HG03097 (cell line): ENCODE measurements at regions not wholly inside any gene's neighbourhood (a gene's known extent, or its start where the extent isn't known, plus 50 kb on each side); places are given as distances from the start of the nearest gene placed in this dataset.
"Not testable (repeated sequence)": the region's sequence is repeated elsewhere in the genome, so short reads cannot be mapped to it uniquely, and the experiment has no call there.

Experiments
- ATAC-seq: cut with Tn5 transposase; IDR thresholded peaks from one replicate; pipeline ENCODE4 v1.9.1; 2021; ENCODE audit not compliant: unreplicated experiment, low FRiP score

DNA sequence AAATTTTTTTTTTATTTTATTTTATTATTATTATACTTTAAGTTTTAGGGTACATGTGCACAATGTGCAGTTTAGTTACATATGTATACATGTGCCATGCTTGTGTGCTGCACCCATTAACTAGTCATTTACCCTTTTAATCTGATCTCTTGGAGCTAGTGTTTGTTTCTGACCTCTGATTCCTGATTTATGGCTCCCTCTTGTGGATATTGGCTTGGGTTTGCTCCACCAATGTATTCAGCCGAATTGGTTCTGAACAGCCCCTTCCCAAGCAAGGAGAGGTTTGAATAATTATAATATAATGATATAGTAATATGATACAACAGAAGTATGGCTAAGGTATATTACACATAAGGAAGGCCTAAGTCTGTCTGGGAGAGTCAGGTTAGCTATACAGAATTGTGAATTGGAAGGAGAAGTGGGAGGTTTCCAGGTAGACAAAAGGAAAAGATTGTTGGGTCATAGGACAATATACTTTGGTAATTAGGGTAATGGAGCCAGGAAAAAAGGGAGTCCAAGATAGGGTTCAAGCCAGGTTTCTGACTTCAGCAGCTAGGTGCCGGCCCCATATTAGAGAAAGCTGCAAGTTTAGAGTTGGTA is 53.1 kb upstream of the HMCN1 start:
- no peak for ATAC-seq

GRCh38 chr1:185680453-185680852 is 53.7 kb upstream of the HMCN1 start:
- no peak for ATAC-seq

GRCh38 chr1:185679220-185679619 is 55.0 kb upstream of the HMCN1 start:
- ATAC-seq = no peak

DNA sequence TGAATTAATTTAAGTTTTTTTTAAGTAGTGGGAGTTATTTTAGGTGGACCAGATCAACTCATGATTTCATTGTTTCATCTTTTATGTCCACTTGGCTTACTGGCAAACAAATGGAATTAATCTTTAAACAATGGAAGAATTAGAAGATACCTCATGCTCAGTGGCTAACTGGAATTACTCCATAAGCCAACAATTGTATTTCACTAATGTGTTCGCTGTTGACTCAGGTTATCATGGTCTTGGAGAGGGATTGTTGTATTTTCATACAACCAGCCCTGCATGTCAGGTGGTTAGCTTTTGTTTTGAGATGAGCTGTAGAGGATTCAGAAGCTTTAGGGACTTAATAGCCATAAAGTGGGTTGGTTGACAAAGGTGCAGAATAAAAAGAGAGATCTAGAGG is 57.2 kb upstream of the HMCN1 start:
- no peak for ATAC-seq

DNA sequence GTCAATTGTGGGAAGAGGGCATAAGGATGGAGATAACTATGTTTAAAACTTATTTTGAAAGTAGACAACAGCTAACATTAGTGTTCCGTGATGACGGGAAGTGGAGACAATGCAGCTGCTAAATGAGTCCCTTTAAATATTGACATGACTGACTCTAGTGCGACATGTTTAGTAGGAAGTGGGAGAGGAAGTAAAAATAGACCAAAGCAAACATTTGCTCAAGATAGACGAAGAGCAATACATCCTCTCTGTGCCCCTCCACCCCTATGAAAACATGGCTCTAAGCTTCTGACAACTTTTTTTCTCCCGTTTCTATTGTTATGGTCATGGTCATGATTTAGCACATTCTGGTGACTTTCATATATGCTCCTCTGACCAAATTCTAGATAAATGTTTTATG is 60.0 kb upstream of the HMCN1 start:
- no peak for ATAC-seq

DNA sequence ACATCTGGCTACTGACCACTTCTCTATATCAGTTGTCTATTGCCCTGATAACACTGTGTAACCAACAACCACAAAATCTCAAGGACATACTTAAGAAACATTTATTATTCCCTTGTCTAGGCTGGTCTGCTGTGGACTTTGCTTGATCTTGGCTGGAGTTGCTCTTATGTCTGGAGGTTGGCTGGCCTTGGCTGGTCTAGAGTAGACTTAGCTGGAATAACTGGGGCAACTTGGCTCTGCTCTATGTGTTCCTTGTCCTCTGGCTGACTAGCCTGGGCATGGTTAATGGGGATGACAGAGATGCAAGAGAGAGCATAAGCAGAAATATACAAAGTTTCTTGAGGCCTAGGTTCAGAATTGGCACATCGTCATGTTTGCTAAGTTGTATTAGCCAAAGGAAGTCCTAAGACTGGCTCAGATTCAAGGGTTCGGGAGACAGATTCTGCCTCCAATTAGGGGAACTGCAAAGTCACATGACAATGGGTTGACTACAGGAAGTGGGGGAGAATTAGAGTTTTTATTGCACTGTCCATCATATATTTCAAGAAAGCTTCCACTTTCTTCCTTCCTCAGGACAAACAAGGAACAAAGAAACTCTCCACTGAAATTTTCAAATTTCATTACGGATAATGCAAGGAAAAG is 61.4 kb upstream of the HMCN1 start:
- ATAC-seq = no peak

DNA sequence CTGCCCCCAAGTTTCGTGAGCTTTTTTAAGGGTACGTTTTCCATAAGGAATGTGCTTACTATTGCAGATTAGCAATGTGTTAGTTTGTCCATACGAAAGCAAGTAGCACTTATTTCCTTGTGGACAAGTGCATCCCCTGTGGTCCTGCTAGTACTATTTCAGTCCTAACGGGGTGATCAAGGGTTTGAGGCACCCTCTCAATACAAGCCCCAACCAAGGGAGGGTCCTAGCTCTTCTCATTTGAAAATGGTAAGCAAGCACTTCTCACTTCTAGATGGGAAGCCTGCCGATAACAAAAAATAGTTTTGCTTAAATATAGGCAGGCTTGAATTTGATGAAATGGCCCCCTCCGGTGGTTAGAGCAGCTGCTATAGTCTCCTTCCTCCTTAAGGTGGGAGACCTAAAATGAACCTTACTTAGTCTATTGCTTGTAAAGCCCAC is 64.0 kb upstream of the HMCN1 start:
- no peak for ATAC-seq

DNA sequence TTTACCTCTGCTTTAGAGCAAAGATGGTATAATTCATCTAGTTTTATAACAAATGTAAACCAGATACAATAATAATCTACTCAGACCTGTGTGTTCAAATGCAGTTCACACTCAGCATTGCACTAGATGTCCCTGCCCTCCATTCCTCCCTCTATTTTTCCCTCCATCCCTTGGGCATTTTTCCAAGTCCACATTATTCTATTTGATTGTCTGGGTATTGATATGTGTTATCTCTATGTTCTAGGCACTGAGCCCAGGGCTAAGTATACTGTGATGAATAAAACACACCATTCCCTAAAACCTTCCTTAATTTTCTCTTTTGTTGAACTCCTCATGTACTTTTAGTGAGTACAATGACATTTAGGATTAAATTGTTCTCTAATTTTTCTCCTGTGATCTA is 66.2 kb upstream of the HMCN1 start:
- ATAC-seq = no peak

- ATAC-seq = no peak
Measured at GRCh38 chr1:185666582-185666981, 67.6 kb upstream of the HMCN1 start.

DNA sequence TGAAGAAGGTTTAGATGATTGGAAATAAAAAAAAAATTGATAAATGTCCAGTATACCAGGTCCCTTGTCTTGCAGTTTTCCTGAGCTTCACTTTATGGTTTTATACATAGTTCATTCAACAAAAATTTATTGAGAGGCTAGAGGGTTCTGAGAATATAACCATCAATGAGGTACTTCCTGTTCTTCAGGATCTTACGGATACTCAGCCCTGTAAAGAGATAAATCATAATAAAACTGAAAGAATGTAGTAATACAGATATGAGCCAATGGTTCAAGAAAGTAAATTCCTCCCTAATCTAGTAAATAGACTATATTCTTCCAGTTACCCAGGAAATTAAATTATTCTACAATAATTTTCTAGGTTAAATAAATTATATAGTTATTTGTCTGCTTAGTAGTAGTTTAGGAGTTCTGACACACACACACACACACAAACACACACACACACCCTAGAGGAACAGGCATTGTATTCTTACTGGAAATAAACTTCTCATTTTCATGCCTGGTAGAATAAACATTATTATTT is 70.4 kb upstream of the HMCN1 start:
- no peak for ATAC-seq

DNA sequence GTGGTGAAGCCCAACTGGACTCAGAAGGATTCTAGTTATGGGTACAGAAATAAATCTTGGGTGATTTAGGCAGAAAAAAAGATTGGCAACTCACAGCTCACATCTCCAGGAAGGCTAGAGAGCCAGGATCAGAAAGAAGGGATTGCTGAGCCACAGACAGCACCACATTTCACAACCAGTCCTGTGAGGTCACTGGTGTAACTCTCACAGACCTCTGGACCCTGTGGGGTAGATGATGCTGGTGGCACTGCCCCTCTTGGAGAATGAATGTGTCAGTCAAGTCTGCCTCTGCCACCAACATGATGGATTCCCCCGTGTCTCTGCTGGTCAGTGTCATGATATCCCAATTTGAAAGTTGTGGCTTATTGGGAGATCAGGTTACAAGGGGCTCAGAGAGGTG is 70.9 kb upstream of the HMCN1 start:
- no peak for ATAC-seq

- no peak for ATAC-seq
Measured at GRCh38 chr1:185661971-185662370, 72.2 kb upstream of the HMCN1 start.

- no peak for ATAC-seq
Measured at GRCh38 chr1:185656663-185657062, 77.5 kb upstream of the HMCN1 start.

DNA sequence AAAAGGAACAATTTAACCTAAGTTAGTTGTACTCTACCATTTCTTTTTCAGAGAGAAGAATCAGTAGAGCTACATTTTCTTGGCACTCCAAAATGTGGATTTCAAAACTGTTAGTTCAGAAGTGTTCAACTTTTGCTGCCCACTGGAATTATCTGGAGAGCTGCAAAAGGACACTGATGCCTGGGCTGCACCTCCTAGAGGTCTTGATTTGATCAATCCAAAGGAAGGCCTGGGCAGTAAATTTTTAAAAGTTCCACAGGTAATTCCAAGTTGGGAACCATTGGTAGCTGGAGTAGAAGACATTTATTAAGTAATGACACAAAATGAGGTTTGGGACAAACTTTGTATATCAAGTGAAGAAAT is 79.3 kb upstream of the HMCN1 start:
- ATAC-seq = no peak

DNA sequence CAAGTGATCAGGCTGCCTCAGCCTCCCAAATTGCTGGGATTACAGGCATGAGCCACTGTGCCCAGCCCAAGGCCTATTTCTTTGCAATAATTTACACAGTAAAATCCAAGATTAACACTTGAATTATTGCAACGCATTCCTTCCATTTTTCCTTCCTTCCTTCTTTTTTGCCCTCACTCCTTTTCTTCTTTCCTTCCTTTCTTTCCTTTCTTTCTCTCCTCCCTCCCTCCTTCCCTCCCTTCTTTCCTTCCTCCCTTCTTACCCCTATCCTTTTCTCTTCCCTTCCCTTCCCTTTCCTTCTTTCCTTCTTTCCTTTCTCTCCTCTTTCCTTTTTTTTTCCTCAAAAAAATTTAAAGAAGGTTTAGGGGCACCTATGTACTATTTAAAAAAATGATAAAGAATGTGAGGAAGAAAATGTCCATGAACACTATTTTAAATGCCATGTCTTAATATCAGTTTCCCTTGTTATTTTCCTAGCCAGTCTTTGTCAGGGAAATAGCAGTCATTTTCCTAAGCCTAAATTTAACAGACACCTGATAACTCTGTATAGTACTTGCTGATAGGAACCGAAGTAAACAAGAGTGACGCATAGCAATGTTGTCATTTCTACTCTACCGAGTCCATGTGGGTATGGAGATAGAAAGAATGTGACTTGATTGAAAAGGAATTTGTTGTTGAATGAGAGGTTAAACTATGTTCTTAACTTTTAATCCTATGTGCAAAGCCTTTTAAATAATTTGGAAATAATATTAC is 79.8 kb upstream of the HMCN1 start:
- ATAC-seq = no peak

GRCh38 chr1:185653615-185654014 is 80.6 kb upstream of the HMCN1 start:
- ATAC-seq = no peak

DNA sequence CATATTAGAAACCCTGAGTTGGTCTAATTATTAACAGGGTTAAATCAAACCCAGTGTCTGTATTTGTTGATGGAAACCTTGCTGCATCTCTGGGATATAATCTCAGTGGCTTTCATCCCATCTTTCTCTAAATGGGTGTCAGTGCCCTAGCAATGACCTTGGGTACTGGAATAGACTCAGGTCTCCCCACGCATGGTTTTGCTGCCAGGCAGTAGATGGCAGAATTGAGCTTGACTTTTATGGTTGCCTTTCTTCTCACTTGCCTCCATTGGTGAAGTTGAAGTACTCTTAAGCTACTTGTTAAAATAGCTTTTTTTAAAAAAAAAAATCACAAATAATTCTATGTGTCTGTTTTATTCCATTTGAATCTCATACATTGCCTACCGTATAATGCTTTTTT is 81.8 kb upstream of the HMCN1 start:
- ATAC-seq = no peak

- no peak for ATAC-seq
Measured at GRCh38 chr1:185650602-185651230, 83.5 kb upstream of the HMCN1 start.

- no peak for ATAC-seq
Measured at GRCh38 chr1:185648858-185649589, 85.2 kb upstream of the HMCN1 start.

DNA sequence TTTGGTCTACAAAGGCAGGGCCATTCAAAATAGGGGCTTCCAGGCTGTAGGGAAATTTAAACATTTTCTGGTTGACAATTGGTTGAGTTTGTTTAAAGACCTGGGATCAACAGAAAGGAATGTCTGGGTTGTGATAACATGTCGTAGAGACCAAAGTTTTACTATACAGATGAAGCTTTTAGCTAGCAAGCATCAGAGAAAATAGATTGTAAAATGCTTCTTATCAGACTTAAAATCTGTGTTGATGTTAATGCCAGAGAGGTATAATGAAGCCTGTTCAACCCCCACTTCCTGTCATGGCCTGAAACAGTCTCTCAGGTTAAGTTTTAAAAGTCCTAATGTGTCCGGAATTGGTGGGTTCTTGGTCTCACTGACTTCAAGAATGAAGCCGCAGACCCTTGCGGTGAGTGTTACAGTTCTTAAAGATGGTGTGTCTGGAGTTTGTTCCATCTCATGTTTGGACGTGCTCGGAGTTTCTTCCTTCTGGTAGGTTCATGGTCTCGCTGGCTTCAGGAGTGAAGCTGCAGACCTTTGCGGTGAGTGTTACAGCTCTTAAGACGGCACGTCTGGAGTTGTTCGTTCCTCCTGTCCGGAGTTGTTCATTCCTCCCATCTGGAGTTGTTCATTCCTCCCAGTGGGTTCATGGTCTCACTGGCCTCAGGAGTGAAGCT is 86.5 kb upstream of the HMCN1 start:
- not testable (repeated sequence) for ATAC-seq
